H1 (cell line): ENCODE measurements at regions not wholly inside any gene's neighbourhood (a gene's known extent, or its start where the extent isn't known, plus 50 kb on each side); places are given as distances from the start of the nearest gene placed in this dataset.

Source experiments
- CTCF ChIA-PET: fragments of 300-600 bp; sonication (Branson Sonifier 250); formaldehyde crosslinking; loops from one replicate; lab custom pipeline; 2021; ENCODE audit not compliant: partially characterized antibody; lab: Charles Lee
- POLR2A ChIA-PET: fragments of 300-600 bp; sonication (Branson Sonifier 250); formaldehyde crosslinking; loops from one replicate; lab custom pipeline; 2021; ENCODE audit warnings: inconsistent platforms; ENCODE audit not compliant: partially characterized antibody; lab: Charles Lee
- DNase-seq, 2 experiments: peaks; one replicate each; pipeline versions ENCODE4 v3.0.0 to v3.0.0-alpha.2; 2010 to 2022; ENCODE audit warnings: low spot score in 2 of 2, low read depth in 1 of 2, mixed read lengths in 1 of 2
- FAIRE-seq: peaks from 2 replicates; lab custom pipeline; 2011; peaks lifted over from hg19 to GRCh38; lab: Jason Lieb, UNC
- H2AFZ ChIP-seq: 2 replicates; pipeline ENCODE4 v1.8.1; 2012; ENCODE audit warnings: low read length, inconsistent platforms
- H2AK5ac ChIP-seq: 2 replicates; pipeline ENCODE4 v1.6.1; 2013; ENCODE audit warnings: low read depth, low read length
- H2BK120ac ChIP-seq: replicated peaks from 2 replicates; pipeline ENCODE3; 2013; ENCODE audit warnings: low read depth, low read length, inconsistent platforms
- H2BK12ac ChIP-seq: 2 replicates; pipeline ENCODE4 v1.6.1; 2013; ENCODE audit warnings: low read depth, low read length
- H2BK15ac ChIP-seq: 2 replicates; pipeline ENCODE4 v1.6.1; 2013; ENCODE audit warnings: low read length
- H2BK20ac ChIP-seq: 2 replicates; pipeline ENCODE4 v1.6.1; 2013; ENCODE audit warnings: low read length
- H2BK5ac ChIP-seq: 2 replicates; pipeline ENCODE4 v1.6.1; 2013; ENCODE audit warnings: low read depth, low read length
- H3K14ac ChIP-seq: 2 replicates; pipeline ENCODE4 v1.6.1; 2013; ENCODE audit warnings: inconsistent platforms; ENCODE audit not compliant: insufficient read length
- H3K18ac ChIP-seq: 2 replicates; pipeline ENCODE4 v1.6.1; 2013; ENCODE audit warnings: low read length; ENCODE audit errors: extremely low read depth
- H3K23ac ChIP-seq: 2 replicates; pipeline ENCODE4 v1.6.1; 2013; ENCODE audit warnings: inconsistent platforms; ENCODE audit not compliant: insufficient read length
- H3K23me2 ChIP-seq: 2 replicates; pipeline ENCODE4 v1.6.1; 2013; ENCODE audit warnings: low read depth, low read length
- H3K27ac ChIP-seq: 2 replicates; pipeline ENCODE4 v1.6.1; 2011; ENCODE audit warnings: low read depth, low read length, inconsistent platforms
- H3K27me3 ChIP-seq, 4 experiments: replicated peaks in 1 of 4; 1 replicate in 1 of 4; 2 replicates in 3 of 4; pipeline versions ENCODE4 v1.6.1 to v1.8.1; 2011 to 2013; ENCODE audit warnings: low read length in 3 of 4, mild to moderate bottlenecking in 3 of 4, inconsistent platforms in 2 of 4, mixed read lengths in 2 of 4, moderate library complexity in 1 of 4; ENCODE audit not compliant: control insufficient read depth in 3 of 4, insufficient read depth in 3 of 4; ENCODE audit errors: extremely low read depth in 1 of 4
- H3K36me3 ChIP-seq, 4 experiments: 2 replicates each; pipeline versions ENCODE4 v1.6.1 to v1.8.1; 2011 to 2013; ENCODE audit warnings: mild to moderate bottlenecking in 4 of 4, low read length in 3 of 4, moderate library complexity in 2 of 4, control low read depth in 1 of 4, inconsistent platforms in 1 of 4; ENCODE audit not compliant: insufficient read depth in 4 of 4, control insufficient read depth in 2 of 4
- H3K4ac ChIP-seq: replicated peaks from 2 replicates; pipeline ENCODE3; 2013; ENCODE audit warnings: low read length, low read depth, mixed read lengths, inconsistent platforms; ENCODE audit not compliant: insufficient read length
- H3K4me1 ChIP-seq, 4 experiments: replicated peaks in 1 of 4; 1 replicate in 1 of 4; 2 replicates in 3 of 4; pipeline versions ENCODE4 v1.6.1 to v1.8.1; 2011 to 2013; ENCODE audit warnings: low read length in 3 of 4, inconsistent platforms in 2 of 4, mixed read lengths in 1 of 4; ENCODE audit not compliant: insufficient read depth in 4 of 4, control insufficient read depth in 3 of 4
- H3K4me2 ChIP-seq, 2 experiments: 2 replicates each; pipeline versions ENCODE4 v1.6.1 to v1.8.1; 2011 to 2013; ENCODE audit warnings: low read depth in 2 of 2, low read length in 2 of 2, control low read depth in 1 of 2, inconsistent platforms in 1 of 2, mild to moderate bottlenecking in 1 of 2; ENCODE audit not compliant: insufficient read depth in 1 of 2
- H3K4me3 ChIP-seq, 4 experiments: fragments of 200-600, 300-600 bp in 1 of 4; sonication (generic), shearing (Covaris generic), sonication (Bioruptor Twin) in 1 of 4; 2 replicates each; pipeline versions ENCODE4 v1.5.1 to v1.8.1; 2011 to 2016; ENCODE audit warnings: low read length in 4 of 4, low read depth in 3 of 4, control low read depth in 2 of 4, inconsistent platforms in 2 of 4, mild to moderate bottlenecking in 2 of 4, mixed read lengths in 1 of 4, moderate library complexity in 1 of 4; ENCODE audit not compliant: insufficient read depth in 2 of 4; ENCODE audit errors: extremely low read depth in 1 of 4
- H3K56ac ChIP-seq: replicated peaks from 2 replicates; pipeline ENCODE3; 2013; ENCODE audit warnings: low read depth, mild to moderate bottlenecking, mixed read lengths, low read length, inconsistent platforms; ENCODE audit not compliant: insufficient read length
- H3K79me1 ChIP-seq: 2 replicates; pipeline ENCODE4 v1.6.1; 2013; ENCODE audit warnings: low read depth, low read length, control low read depth
- H3K79me2 ChIP-seq, 2 experiments: 2 replicates each; pipeline versions ENCODE4 v1.6.1 to v1.8.1; 2012 to 2013; ENCODE audit warnings: low read length in 2 of 2, mild to moderate bottlenecking in 2 of 2, inconsistent platforms in 1 of 2; ENCODE audit not compliant: insufficient read depth in 2 of 2, control insufficient read depth in 1 of 2
- H3K9ac ChIP-seq, 4 experiments: replicated peaks in 1 of 4; 1 replicate in 1 of 4; 2 replicates in 3 of 4; pipeline versions ENCODE4 v1.6.1 to v1.8.1; 2011 to 2013; ENCODE audit warnings: low read depth in 3 of 4, low read length in 3 of 4, control low read depth in 2 of 4, mild to moderate bottlenecking in 2 of 4, moderate library complexity in 2 of 4, inconsistent platforms in 1 of 4; ENCODE audit errors: extremely low read depth in 1 of 4
- H3K9me3 ChIP-seq, 2 experiments: 2 replicates each; pipeline versions ENCODE4 v1.6.1 to v1.8.1; 2012 to 2013; ENCODE audit warnings: mild to moderate bottlenecking in 2 of 2, moderate library complexity in 2 of 2, control low read depth in 1 of 2, inconsistent platforms in 1 of 2, low read depth in 1 of 2, low read length in 1 of 2, mixed read lengths in 1 of 2; ENCODE audit not compliant: insufficient read depth in 2 of 2
- H4K20me1 ChIP-seq, 2 experiments: replicated peaks in 1 of 2; 2 replicates each; pipeline versions ENCODE3 to v1.8.1; 2011 to 2013; ENCODE audit warnings: inconsistent platforms in 2 of 2, low read length in 2 of 2, mild to moderate bottlenecking in 1 of 2; ENCODE audit not compliant: insufficient read depth in 2 of 2, control insufficient read depth in 1 of 2
- H4K5ac ChIP-seq: 2 replicates; pipeline ENCODE4 v1.6.1; 2013; ENCODE audit warnings: low read length, low read depth, mixed read lengths, inconsistent platforms; ENCODE audit not compliant: insufficient read length
- H4K8ac ChIP-seq: 2 replicates; pipeline ENCODE4 v1.8.0; 2013; ENCODE audit warnings: mild to moderate bottlenecking, moderate library complexity, low read length, inconsistent platforms; ENCODE audit not compliant: insufficient read depth; ENCODE audit errors: extremely low read depth
- H4K91ac ChIP-seq: replicated peaks from 2 replicates; pipeline ENCODE3; 2013; ENCODE audit warnings: low read length, mixed read lengths, inconsistent platforms; ENCODE audit not compliant: insufficient read length
- CBX8 ChIP-seq: fragments of 300-800, 300-1000 bp; sonication (generic); IDR thresholded peaks from 2 replicates; pipeline ENCODE4 v1.7.1; 2016; ENCODE audit warnings: low read depth, low read length, borderline replicate concordance
- CTBP2 ChIP-seq: IDR thresholded peaks from 2 replicates; pipeline ENCODE4 v1.7.0; 2011; ENCODE audit warnings: borderline replicate concordance, mild to moderate bottlenecking, moderate library complexity, mixed read lengths, low read length; ENCODE audit not compliant: insufficient read depth, insufficient read length
- EGR1 ChIP-seq: IDR thresholded peaks from 2 replicates; pipeline ENCODE4 v1.6.1; 2011; ENCODE audit warnings: low read depth, low read length, borderline replicate concordance
- JUN ChIP-seq: IDR thresholded peaks from 2 replicates; pipeline ENCODE4 v1.6.1; 2011; ENCODE audit warnings: low read depth, mild to moderate bottlenecking, improper control_type of control experiment, low read length
- JUND ChIP-seq: IDR thresholded peaks from 2 replicates; pipeline ENCODE4 v1.6.1; 2011; ENCODE audit warnings: mild to moderate bottlenecking, improper control_type of control experiment, low read length
- SAP30 ChIP-seq: fragments of 300-600 bp; sonication (generic); IDR thresholded peaks from 2 replicates; pipeline ENCODE4 v1.7.1; 2012; ENCODE audit warnings: low read length, moderate library complexity, mild to moderate bottlenecking, inconsistent platforms; ENCODE audit not compliant: insufficient read depth, insufficient replicate concordance
- SIN3A ChIP-seq, 2 experiments: IDR thresholded peaks in 1 of 2; conservative IDR thresholded peaks in 1 of 2; 2 replicates each; pipeline ENCODE4 v1.6.1; 2011 to 2012; ENCODE audit warnings: low read length in 2 of 2, improper control_type of control experiment in 1 of 2, low read depth in 1 of 2, mild to moderate bottlenecking in 1 of 2
- SIX5 ChIP-seq: IDR thresholded peaks from 2 replicates; pipeline ENCODE4 v1.6.1; 2011; ENCODE audit warnings: mild to moderate bottlenecking, low read depth, low read length
- WGBS, 2 experiments: shearing (Covaris generic) in 1 of 2; methylation state at CpG; one replicate each; pipeline versions ENCODE4 v1.1.6 to v1.1.7; 2013 to 2015; ENCODE audit warnings: low lambda C conversion rate in 2 of 2, mixed read lengths in 2 of 2, inconsistent platforms in 1 of 2, low coverage in 1 of 2, missing lambda C conversion rate in 1 of 2; ENCODE audit not compliant: insufficient replicate concordance in 2 of 2, insufficient coverage in 1 of 2, insufficient read length in 1 of 2; ENCODE audit errors: extremely low coverage in 1 of 2, missing lambda C conversion rate in 1 of 2; 5-methylcytosine and 5-hydroxymethylcytosine counted together
- TF ChIP-seq, protein P1 (sequence below): IDR thresholded peaks from 2 replicates; pipeline ENCODE4 v1.6.1; 2012; ENCODE audit warnings: low read length, inconsistent platforms

DNA sequence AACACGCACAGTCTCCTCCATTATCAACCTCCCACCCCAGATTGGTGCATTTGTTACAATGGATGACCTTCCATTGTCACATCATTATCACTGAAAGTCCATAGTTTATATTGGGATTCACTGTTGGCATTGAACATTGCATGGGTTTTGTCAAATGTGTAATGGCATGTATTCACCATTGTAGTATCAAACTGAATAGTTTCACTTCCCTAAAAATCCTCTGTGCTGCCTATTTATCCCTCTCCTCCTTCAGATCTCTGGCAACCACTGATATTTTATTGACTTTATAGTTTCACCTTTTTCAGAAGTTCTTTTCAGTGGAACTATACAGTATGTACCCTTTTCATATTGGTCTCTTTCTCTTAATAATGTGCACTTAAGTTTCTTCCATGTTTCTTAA, 1565.4 kb downstream of the PCDH18 start:
- no peaks in the 10 kb centered on the region for H3K36me3 ChIP-seq
- no peak overlapping the region for H2BK15ac ChIP-seq
- no peaks in the 10 kb centered on the region for H3K23me2 ChIP-seq
- no peak overlapping the region for H2BK20ac ChIP-seq
- ChIA-PET POLR2A (no interaction called here), CTCF (no interaction called here)
- no peak overlapping the region for H4K8ac ChIP-seq
- H3K18ac ChIP-seq: no peak overlapping the region
- no peak overlapping the region for H2BK12ac ChIP-seq
- no peak overlapping the region for H4K5ac ChIP-seq
- WGBS, 2 experiments: 89% methylated on average over 1 of the region's 1 CpG; no CpG with 5 or more reads in 1 of the 2 experiments
- no peak overlapping the region for H2AK5ac ChIP-seq
- no peaks in the 10 kb centered on the region for H4K20me1 ChIP-seq
- no peak overlapping the region for H3K9ac ChIP-seq
- no peak overlapping the region for H2BK5ac ChIP-seq
- H3K4me2 ChIP-seq: no peak overlapping the region
- no peaks in the 10 kb centered on the region for H3K79me1 ChIP-seq
- no peak overlapping the region for H3K56ac ChIP-seq
- H3K4me1 ChIP-seq: no peaks in the 10 kb centered on the region
- H3K27ac ChIP-seq: no peak overlapping the region
- TF ChIP-seq SIX5 (no peak), JUN (no peak), SIN3A (conservative IDR thresholded peaks at IDR 0.05 in 1 of 2, IDR thresholded peaks at IDR 0.05 in 1 of 2; ENCODE audit: low read depth in 1 of 2, low read length in 2 of 2) (no peak), CTBP2 (no peak), SAP30 (no peak), CBX8 (no peak), EGR1 (no peak), JUND (no peak)
- TF ChIP-seq, protein P1, sequence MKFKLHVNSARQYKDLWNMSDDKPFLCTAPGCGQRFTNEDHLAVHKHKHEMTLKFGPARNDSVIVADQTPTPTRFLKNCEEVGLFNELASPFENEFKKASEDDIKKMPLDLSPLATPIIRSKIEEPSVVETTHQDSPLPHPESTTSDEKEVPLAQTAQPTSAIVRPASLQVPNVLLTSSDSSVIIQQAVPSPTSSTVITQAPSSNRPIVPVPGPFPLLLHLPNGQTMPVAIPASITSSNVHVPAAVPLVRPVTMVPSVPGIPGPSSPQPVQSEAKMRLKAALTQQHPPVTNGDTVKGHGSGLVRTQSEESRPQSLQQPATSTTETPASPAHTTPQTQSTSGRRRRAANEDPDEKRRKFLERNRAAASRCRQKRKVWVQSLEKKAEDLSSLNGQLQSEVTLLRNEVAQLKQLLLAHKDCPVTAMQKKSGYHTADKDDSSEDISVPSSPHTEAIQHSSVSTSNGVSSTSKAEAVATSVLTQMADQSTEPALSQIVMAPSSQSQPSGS: no peak
- H3K4ac ChIP-seq: no peak overlapping the region
- H3K23ac ChIP-seq: no peak overlapping the region
- H2BK120ac ChIP-seq: no peak overlapping the region
- DNase-seq: no peak
- H2AFZ ChIP-seq: no peak overlapping the region
- H3K4me3 ChIP-seq: no peak overlapping the region
- no peaks in the 10 kb centered on the region for H3K27me3 ChIP-seq
- no peak overlapping the region for H4K91ac ChIP-seq
- no peaks in the 10 kb centered on the region for H3K79me2 ChIP-seq
- no peaks in the 10 kb centered on the region for H3K9me3 ChIP-seq
- no peak overlapping the region for H3K14ac ChIP-seq
- no peak for FAIRE-seq
